ENCODE measurements at regions not wholly inside any gene's neighbourhood (a gene's known extent, or its start where the extent isn't known, plus 50 kb on each side); places are given as distances from the start of the nearest gene placed in this dataset.

- TF ChIP-seq CTCF (conservative IDR thresholded peaks at IDR 0.05; ENCODE audit: low read length) = no peak
- no peak for TF ChIP-seq EZH2phosphoT487 (IDR thresholded peaks at IDR 0.05; ENCODE audit: borderline replicate concordance)
Measured at GRCh38 chr2:163255086-163255485, 416.5 kb upstream of the KCNH7 start.
